ENCODE measurements at regions not wholly inside any gene's neighbourhood (a gene's known extent, or its start where the extent isn't known, plus 50 kb on each side); places are given as distances from the start of the nearest gene placed in this dataset.
"Not testable (repeated sequence)": the region's sequence is repeated elsewhere in the genome, so short reads cannot be mapped to it uniquely, and the experiment has no call there.

DNA sequence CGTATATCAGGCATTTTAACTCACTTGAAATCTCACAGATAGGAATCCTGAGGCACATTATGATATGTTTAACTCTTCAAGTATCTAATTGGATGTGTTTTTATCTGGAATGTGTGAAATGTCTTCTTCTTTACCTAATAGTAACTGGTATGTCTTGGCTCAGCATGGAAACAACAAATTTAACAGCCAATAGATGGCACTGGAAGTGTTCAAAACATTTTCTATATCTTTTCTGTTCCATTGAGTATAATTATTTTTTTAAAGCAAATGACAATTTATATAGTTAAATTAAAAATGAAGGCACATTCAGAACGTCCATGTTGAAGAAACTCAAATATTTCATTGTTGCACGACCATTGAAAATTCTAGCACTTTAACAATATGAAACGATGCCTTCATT, 164.6 kb upstream of the SLC16A7 start:
- no peak overlapping the region for H3K4me2 ChIP-seq (ENCODE audit: low read length)
- no peak for TF ChIP-seq EZH2phosphoT487 (IDR thresholded peaks at IDR 0.05; ENCODE audit: borderline replicate concordance, low read length)
- TF ChIP-seq, protein P1, sequence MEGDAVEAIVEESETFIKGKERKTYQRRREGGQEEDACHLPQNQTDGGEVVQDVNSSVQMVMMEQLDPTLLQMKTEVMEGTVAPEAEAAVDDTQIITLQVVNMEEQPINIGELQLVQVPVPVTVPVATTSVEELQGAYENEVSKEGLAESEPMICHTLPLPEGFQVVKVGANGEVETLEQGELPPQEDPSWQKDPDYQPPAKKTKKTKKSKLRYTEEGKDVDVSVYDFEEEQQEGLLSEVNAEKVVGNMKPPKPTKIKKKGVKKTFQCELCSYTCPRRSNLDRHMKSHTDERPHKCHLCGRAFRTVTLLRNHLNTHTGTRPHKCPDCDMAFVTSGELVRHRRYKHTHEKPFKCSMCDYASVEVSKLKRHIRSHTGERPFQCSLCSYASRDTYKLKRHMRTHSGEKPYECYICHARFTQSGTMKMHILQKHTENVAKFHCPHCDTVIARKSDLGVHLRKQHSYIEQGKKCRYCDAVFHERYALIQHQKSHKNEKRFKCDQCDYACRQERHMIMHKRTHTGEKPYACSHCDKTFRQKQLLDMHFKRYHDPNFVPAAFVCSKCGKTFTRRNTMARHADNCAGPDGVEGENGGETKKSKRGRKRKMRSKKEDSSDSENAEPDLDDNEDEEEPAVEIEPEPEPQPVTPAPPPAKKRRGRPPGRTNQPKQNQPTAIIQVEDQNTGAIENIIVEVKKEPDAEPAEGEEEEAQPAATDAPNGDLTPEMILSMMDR (IDR thresholded peaks at IDR 0.05; ENCODE audit: low read depth, low read length, poor library complexity, severe bottlenecking) = no peak

DNA sequence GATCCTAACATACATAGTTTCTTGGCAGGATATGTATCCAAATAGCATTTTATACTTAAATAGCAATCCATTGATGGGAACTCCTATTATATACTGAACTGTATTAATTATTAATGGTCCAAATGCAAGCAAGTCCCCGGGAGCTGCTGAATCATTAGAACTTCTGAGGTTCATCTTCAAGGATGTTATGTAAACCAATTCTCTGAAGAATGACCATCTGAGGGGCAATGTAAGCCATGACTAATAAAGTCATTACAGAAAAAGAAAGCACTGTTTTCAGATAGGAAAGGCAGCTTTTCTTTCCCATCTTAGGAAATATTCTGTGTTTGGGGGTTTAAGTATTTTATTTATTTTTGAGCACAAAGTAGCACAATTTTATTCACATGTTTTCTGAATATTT, 166.1 kb upstream of the SLC16A7 start:
- Histone ChIP-seq H3K4me3 (ENCODE audit: low read length) (no peak overlapping the region), H3K9me3 (ENCODE audit: control insufficient read depth, insufficient read depth, low read length) (no peaks in the 10 kb centered on the region), H3K27me3 (ENCODE audit: control insufficient read depth, low read length) (no peaks in the 10 kb centered on the region; the same call in 1 of the 2 replicates), H4K20me1 (ENCODE audit: control insufficient read depth, insufficient read depth, low read depth, low read length) (no peaks in the 10 kb centered on the region), H3F3A (ENCODE audit: control insufficient read depth, insufficient read depth) (no peaks in the 10 kb centered on the region), H3K9me2 (replicated peaks; ENCODE audit: control insufficient read depth, low read length) (no peaks in the 10 kb centered on the region), H3K4me1 (ENCODE audit: control insufficient read depth, low read length) (no peaks in the 10 kb centered on the region), H3K27ac (ENCODE audit: low read depth, low read length) (no peak overlapping the region), H3K4me2 (ENCODE audit: low read length) (no peak overlapping the region), H3K79me2 (ENCODE audit: control insufficient read depth, low read length) (no peaks in the 10 kb centered on the region), H3K36me3 (ENCODE audit: control insufficient read depth, low read length) (no peaks in the 10 kb centered on the region)
- no peak for TF ChIP-seq EZH2phosphoT487 (IDR thresholded peaks at IDR 0.05; ENCODE audit: borderline replicate concordance, low read length)
- TF ChIP-seq, protein P1 (IDR thresholded peaks at IDR 0.05; ENCODE audit: low read depth, low read length, poor library complexity, severe bottlenecking) = no peak

More for the DNA sequence above, 164.6 kb upstream of the SLC16A7 start:
- Histone ChIP-seq H3K27me3 (ENCODE audit: control insufficient read depth, low read length) (no peaks in the 10 kb centered on the region; the same call in 1 of the 2 replicates), H3K4me1 (ENCODE audit: control insufficient read depth, low read length) (no peaks in the 10 kb centered on the region), H4K20me1 (ENCODE audit: control insufficient read depth, insufficient read depth, low read depth, low read length) (no peaks in the 10 kb centered on the region), H3K4me3 (ENCODE audit: low read length) (no peak overlapping the region), H3K27ac (ENCODE audit: low read depth, low read length) (no peak overlapping the region), H3F3A (ENCODE audit: control insufficient read depth, insufficient read depth) (no peaks in the 10 kb centered on the region), H3K79me2 (ENCODE audit: control insufficient read depth, low read length) (no peaks in the 10 kb centered on the region), H3K9me3 (ENCODE audit: control insufficient read depth, insufficient read depth, low read length) (no peaks in the 10 kb centered on the region), H3K9me2 (replicated peaks; ENCODE audit: control insufficient read depth, low read length) (no peaks in the 10 kb centered on the region), H3K36me3 (ENCODE audit: control insufficient read depth, low read length) (no peaks in the 10 kb centered on the region)

DNA sequence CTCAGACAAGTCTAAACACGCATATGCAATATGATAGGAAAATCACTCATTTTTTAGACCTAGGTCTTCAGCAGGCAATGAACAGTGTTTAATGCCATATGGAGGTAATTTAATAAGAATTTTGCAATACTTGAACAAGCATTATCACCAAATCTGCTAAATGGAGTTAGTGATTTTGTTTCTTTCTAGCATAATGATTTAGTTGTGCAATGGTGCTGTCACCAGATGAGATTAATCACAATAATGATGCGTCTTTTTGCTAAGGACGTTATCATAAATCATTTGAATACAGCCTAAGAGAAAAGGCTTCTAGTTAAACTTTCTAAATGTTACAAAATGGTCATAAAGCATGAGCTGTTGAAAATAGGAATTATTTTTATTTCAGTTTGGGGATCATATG, 170.0 kb upstream of the SLC16A7 start:
- Histone ChIP-seq H3F3A (ENCODE audit: control insufficient read depth, insufficient read depth) (no peaks in the 10 kb centered on the region), H3K79me2 (ENCODE audit: control insufficient read depth, low read length) (no peaks in the 10 kb centered on the region), H3K9me2 (replicated peaks; ENCODE audit: control insufficient read depth, low read length) (no peaks in the 10 kb centered on the region), H3K36me3 (ENCODE audit: control insufficient read depth, low read length) (no peaks in the 10 kb centered on the region), H3K4me1 (ENCODE audit: control insufficient read depth, low read length) (no peaks in the 10 kb centered on the region), H3K27ac (ENCODE audit: low read depth, low read length) (no peak overlapping the region), H3K9me3 (ENCODE audit: control insufficient read depth, insufficient read depth, low read length) (no peaks in the 10 kb centered on the region), H4K20me1 (ENCODE audit: control insufficient read depth, insufficient read depth, low read depth, low read length) (no peaks in the 10 kb centered on the region), H3K27me3 (ENCODE audit: control insufficient read depth, low read length) (no peaks in the 10 kb centered on the region; the same call in 1 of the 2 replicates), H3K4me3 (ENCODE audit: low read length) (no peak overlapping the region), H3K4me2 (ENCODE audit: low read length) (no peak overlapping the region)
- no peak for TF ChIP-seq EZH2phosphoT487 (IDR thresholded peaks at IDR 0.05; ENCODE audit: borderline replicate concordance, low read length)
- TF ChIP-seq, protein P1 (IDR thresholded peaks at IDR 0.05; ENCODE audit: low read depth, low read length, poor library complexity, severe bottlenecking) = no peak

DNA sequence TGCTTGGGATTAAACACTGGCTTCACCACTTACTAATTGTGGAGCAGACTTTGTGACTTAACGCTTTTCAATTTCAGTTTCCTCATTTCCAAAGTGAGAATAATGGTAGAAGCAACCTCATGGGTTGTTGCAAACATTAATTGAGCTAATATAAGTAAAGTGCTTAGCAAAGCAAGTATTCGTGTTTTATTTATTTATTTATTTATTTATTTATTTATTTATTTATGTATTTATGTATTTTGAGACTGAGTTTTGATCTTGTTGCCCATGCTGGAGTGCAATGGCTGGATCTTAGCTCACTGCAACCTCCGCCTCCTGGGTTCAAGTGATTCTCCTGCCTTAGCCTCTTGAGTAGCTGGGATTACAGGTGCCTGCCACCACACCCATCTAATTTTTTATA, 171.2 kb upstream of the SLC16A7 start:
- not testable (repeated sequence) for H3K4me2 ChIP-seq (ENCODE audit: low read length); H3K9me3 ChIP-seq (ENCODE audit: control insufficient read depth, insufficient read depth, low read length); H3K27me3 ChIP-seq (ENCODE audit: control insufficient read depth, low read length); H3K4me3 ChIP-seq (ENCODE audit: low read length); H4K20me1 ChIP-seq (ENCODE audit: control insufficient read depth, insufficient read depth, low read depth, low read length); H3K9me2 ChIP-seq (replicated peaks; ENCODE audit: control insufficient read depth, low read length); H3K36me3 ChIP-seq (ENCODE audit: control insufficient read depth, low read length); H3F3A ChIP-seq (ENCODE audit: control insufficient read depth, insufficient read depth); H3K4me1 ChIP-seq (ENCODE audit: control insufficient read depth, low read length); H3K27ac ChIP-seq (ENCODE audit: low read depth, low read length); H3K79me2 ChIP-seq (ENCODE audit: control insufficient read depth, low read length)
